DMS153 treated with DMSO at 0.1 percent for 48 hours (cell line): ENCODE measurements at regions not wholly inside any gene's neighbourhood (a gene's known extent, or its start where the extent isn't known, plus 50 kb on each side); places are given as distances from the start of the nearest gene placed in this dataset.

Experiments
- DNase-seq: peaks from one replicate; lab custom pipeline; 2025; ENCODE audit not compliant: unreplicated experiment; lab: John Stamatoyannopoulos, UW

- no peak for DNase-seq
These were observed 351.1 kb upstream of the PMFBP1 start for GRCh38 chr16:72523087-72523486.

DNA sequence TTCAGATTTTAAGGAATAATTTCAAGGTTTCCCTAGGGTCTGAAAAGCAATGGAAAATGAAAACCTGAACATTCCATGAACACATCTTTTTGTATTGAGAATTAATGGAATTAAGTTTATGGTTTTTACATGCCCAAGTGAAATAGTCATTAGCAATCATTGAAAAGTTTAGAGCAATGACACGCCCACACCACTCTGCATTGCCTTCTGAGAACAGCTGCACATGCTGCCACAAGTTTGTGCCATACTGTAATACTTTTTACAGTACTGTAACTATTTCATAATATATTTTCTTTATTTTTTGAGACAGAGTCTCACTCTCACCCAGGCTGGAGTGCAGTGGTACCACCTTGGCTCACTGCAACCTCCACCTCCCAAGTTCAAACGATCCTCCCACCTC is 345.2 kb upstream of the PMFBP1 start:
- DNase-seq = no peak

GRCh38 chr16:72511171-72511570 is 339.2 kb upstream of the PMFBP1 start:
- DNase-seq = no peak

- no peak for DNase-seq
These were observed 336.2 kb upstream of the PMFBP1 start for GRCh38 chr16:72508191-72508590.

DNA sequence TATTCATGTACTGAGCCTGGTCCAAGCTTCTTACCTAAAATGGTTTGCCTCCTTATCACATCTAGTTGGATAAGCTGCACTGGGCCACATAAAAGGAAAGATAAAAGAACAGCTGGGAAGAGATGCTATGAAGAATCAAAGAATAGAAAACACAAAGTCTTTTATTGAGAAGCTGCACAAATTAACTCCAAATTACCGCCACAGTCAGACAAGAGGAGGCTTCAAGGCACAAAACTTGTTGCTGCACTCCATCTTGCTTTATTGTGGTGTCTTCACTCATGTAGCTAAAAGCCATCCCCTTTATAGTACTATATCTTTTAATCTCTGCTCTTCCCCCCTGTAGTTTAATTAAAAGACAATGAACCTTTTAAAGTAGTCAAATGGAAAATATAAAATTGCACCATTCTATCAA is 330.6 kb upstream of the PMFBP1 start:
- DNase-seq = no peak

GRCh38 chr16:72501739-72502593 is 330.0 kb upstream of the PMFBP1 start:
- peak; percentile 50 for DNase-seq

GRCh38 chr16:72500545-72500944 is 328.6 kb upstream of the PMFBP1 start:
- DNase-seq = no peak

DNA sequence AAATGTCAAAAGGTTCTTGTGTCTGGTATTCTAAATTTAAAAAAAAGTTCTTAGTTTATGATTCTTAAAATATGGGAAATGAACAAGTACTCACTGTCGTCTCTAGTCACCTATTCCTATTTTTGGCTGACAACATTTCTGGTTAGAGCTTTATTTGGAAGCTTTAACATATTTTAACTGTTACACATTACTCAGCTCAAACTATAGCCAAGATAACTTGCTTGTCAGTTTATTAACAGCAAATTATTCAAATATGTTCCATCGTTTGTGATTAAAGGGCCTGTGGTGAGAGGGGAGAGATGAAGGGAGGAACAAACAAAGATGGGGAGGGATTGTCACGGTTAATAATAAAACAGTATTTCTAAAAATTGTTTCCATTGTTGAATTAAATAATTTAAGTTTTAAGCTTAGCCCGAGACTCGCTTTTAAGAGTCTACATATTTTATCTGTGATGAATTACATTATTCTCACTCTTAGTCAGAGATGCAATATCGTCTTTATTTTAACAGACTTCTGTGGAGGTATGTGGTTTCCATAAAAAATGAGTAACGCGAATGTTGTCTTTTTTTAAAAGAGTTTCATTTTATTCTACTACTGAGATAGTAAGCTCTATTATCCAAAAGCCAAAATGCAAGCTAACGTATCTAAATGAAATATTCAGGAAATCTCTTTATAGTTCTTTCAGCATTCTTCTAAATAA is 321.9 kb upstream of the PMFBP1 start:
- no peak for DNase-seq

GRCh38 chr16:72487283-72487682 is 315.3 kb upstream of the PMFBP1 start:
- no peak for DNase-seq

- DNase-seq = no peak
These were observed 310.7 kb upstream of the PMFBP1 start for GRCh38 chr16:72482695-72483094.

- no peak for DNase-seq
These were observed 309.5 kb upstream of the PMFBP1 start for GRCh38 chr16:72481419-72481818.

DNA sequence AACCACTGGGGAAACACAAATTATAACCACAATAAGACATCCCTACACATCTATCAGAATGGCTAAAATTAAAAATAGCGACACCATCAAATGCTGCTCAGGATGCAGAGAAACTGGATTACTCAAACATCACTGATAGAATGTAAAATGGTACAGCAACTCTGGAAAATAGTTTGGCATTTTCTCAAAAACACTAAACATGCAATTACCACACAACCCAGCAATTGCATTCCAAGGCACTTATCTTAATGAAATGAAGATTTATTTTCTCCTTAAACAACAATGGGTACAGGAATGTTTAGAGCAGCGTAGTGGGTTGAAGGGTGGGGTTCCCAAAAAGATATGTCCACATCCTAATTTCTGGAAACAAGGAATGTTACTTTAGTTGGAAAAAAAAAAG is 309.0 kb upstream of the PMFBP1 start:
- no peak for DNase-seq

GRCh38 chr16:72475688-72476087 is 303.7 kb upstream of the PMFBP1 start:
- DNase-seq = no peak

GRCh38 chr16:72474501-72475123 is 302.7 kb upstream of the PMFBP1 start:
- no peak for DNase-seq

- no peak for DNase-seq
These were observed 301.7 kb upstream of the PMFBP1 start for GRCh38 chr16:72473631-72474030.

DNA sequence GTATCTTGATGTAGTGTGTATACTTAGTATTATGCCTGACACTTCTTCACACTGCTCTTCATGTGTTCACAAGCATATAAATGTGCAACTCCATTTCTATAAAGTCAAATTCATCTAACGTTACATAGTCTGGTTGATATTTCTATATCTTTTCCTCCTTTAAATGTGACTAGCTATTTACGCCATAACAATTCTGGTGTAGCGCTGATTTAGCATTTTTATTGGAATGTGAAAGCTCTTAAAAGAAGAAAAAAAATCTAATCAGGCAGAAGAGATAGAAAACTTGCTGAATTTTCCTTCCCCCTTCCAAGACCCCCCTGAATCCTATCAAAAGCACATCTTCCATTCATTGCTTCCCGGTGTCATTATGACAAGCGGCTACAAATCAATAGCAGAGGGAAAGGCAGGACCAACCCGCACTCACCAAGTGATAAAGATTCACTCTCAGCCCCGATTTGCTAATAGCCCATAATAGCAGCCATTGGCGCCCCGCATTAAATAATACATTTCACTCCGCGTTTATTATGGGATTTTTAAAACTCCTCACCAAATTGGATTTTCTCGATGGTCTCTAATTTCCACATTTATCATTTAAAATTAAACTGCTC is 299.5 kb upstream of the PMFBP1 start:
- no peak for DNase-seq

- no peak for DNase-seq
These were observed 298.6 kb upstream of the PMFBP1 start for GRCh38 chr16:72470541-72470940.

GRCh38 chr16:72469932-72470331 is 298.0 kb upstream of the PMFBP1 start:
- no peak for DNase-seq

DNA sequence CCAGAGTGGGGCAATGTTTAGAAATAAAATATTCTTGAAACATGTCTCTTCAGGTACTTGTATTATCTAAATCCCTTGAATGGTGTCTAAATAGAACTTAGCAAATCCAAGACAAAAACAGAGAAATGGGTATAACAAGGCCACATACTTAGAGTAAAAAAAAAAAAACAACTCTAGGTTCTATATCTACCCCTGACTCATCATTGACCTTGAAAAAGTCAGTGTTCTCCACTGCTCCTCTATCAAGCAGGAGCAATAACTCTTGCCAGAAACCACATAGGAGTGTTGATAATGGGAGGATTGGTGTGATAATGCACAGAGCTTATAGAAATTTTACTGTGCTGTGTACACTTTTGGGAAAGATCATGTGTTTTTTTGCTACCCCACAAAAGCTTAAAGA is 296.6 kb upstream of the PMFBP1 start:
- no peak for DNase-seq

DNA sequence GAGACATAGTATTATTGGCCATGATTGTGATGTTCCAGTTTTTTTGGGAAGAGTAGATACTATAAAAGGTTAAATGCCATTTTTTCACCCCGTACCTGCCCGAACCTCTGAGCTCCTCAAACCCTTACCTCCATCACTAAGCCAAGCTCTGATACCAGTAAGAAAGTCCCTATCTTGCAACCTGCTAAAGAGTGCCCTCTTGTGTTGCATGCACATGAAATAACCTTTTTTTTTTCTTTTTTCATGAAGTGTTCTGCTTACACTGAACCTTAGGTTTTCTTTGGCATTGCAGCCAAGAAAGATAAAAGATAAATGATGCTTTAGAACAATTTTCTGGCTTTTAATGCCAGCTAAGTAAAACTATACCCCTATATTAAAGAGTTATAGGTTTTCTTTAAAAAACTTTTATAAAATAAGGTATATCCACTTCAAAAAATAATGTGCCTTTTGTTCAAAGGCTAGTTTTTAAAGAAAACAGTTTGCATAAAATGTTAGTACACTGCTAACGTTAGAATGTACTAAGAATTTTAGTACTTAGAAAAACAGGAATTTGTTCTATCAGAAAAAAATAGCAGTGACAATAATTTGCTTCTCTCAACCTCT is 295.3 kb upstream of the PMFBP1 start:
- DNase-seq = peak; percentile 35
